ENCODE measurements at regions not wholly inside any gene's neighbourhood (a gene's known extent, or its start where the extent isn't known, plus 50 kb on each side); places are given as distances from the start of the nearest gene placed in this dataset.

GRCh38 chr5:156245895-156246294 lies 81.1 kb upstream of the SGCD start:
- Histone ChIP-seq H3K9me3 (ENCODE audit: insufficient read depth, low read depth, low read length) (no peaks in the 10 kb centered on the region), H3K36me3 (ENCODE audit: insufficient read depth, low read length) (no peaks in the 10 kb centered on the region), H3K4me1 (ENCODE audit: insufficient read depth, low read length) (no peaks in the 10 kb centered on the region), H4K20me1 (ENCODE audit: insufficient read depth, low read length) (no peaks in the 10 kb centered on the region), H2AFZ (ENCODE audit: low read depth, low read length) (no peak overlapping the region), H3K27ac (ENCODE audit: low read depth, low read length) (no peak overlapping the region), H3K4me3 (ENCODE audit: insufficient read depth, low read depth, low read length) (no peak overlapping the region), H3K27me3 (ENCODE audit: insufficient read depth, low read length) (no peaks in the 10 kb centered on the region), H3K9ac (ENCODE audit: low read length) (no peak overlapping the region), H3K4me2 (ENCODE audit: low read length) (no peak overlapping the region), H3K79me2 (ENCODE audit: insufficient read depth, low read length) (no peaks in the 10 kb centered on the region)
- no peak for DNase-seq (ENCODE audit: low read depth)
- FAIRE-seq, result no peak
- Mint-ChIP-seq H3K9me3 (ENCODE audit: unreplicated experiment) (no peaks in the 10 kb centered on the region), H3K27ac (ENCODE audit: unreplicated experiment) (no peak overlapping the region), H3K27me3 (ENCODE audit: low read depth, unreplicated experiment) (no peaks in the 10 kb centered on the region), H3K4me1 (ENCODE audit: low read depth, unreplicated experiment) (peaks cover 4% of the 10 kb centered on the region), H3K4me3 (ENCODE audit: unreplicated experiment) (no peak overlapping the region), H3K36me3 (ENCODE audit: low read depth, unreplicated experiment) (no peaks in the 10 kb centered on the region)
- no peak for TF ChIP-seq EZH2 (IDR thresholded peaks at IDR 0.05; ENCODE audit: insufficient read depth, low read length)
- no peak for TF ChIP-seq CTCF (IDR thresholded peaks at IDR 0.05; ENCODE audit: insufficient read depth, low read depth, low read length)

GRCh38 chr5:156251076-156251475 lies 75.9 kb upstream of the SGCD start:
- FAIRE-seq (no peak), DNase-seq (ENCODE audit: low read depth) (no peak)
- Histone ChIP-seq H3K4me3 (ENCODE audit: insufficient read depth, low read depth, low read length) (no peak overlapping the region), H3K36me3 (ENCODE audit: insufficient read depth, low read length) (no peaks in the 10 kb centered on the region), H3K79me2 (ENCODE audit: insufficient read depth, low read length) (no peaks in the 10 kb centered on the region), H3K27me3 (ENCODE audit: insufficient read depth, low read length) (no peaks in the 10 kb centered on the region), H3K9ac (ENCODE audit: low read length) (no peak overlapping the region), H2AFZ (ENCODE audit: low read depth, low read length) (no peak overlapping the region), H3K4me1 (ENCODE audit: insufficient read depth, low read length) (no peaks in the 10 kb centered on the region), H3K27ac (ENCODE audit: low read depth, low read length) (no peak overlapping the region), H4K20me1 (ENCODE audit: insufficient read depth, low read length) (no peaks in the 10 kb centered on the region), H3K4me2 (ENCODE audit: low read length) (no peak overlapping the region), H3K9me3 (ENCODE audit: insufficient read depth, low read depth, low read length) (no peaks in the 10 kb centered on the region)
- H3K36me3 Mint-ChIP-seq (ENCODE audit: low read depth, unreplicated experiment), result no peaks in the 10 kb centered on the region
- no peaks in the 10 kb centered on the region for H3K4me1 Mint-ChIP-seq (ENCODE audit: low read depth, unreplicated experiment)
- no peak overlapping the region for H3K27ac Mint-ChIP-seq (ENCODE audit: unreplicated experiment)
- H3K9me3 Mint-ChIP-seq (ENCODE audit: unreplicated experiment), result no peaks in the 10 kb centered on the region
- H3K27me3 Mint-ChIP-seq (ENCODE audit: low read depth, unreplicated experiment), result no peaks in the 10 kb centered on the region
- H3K4me3 Mint-ChIP-seq (ENCODE audit: unreplicated experiment), result no peak overlapping the region
- TF ChIP-seq CTCF (IDR thresholded peaks at IDR 0.05; ENCODE audit: insufficient read depth, low read depth, low read length) (no peak), EZH2 (IDR thresholded peaks at IDR 0.05; ENCODE audit: insufficient read depth, low read length) (no peak)

- Histone ChIP-seq H3K27me3 (ENCODE audit: insufficient read depth, low read length) (no peaks in the 10 kb centered on the region), H3K4me1 (ENCODE audit: insufficient read depth, low read length) (no peaks in the 10 kb centered on the region), H3K36me3 (ENCODE audit: insufficient read depth, low read length) (no peaks in the 10 kb centered on the region), H3K79me2 (ENCODE audit: insufficient read depth, low read length) (no peaks in the 10 kb centered on the region), H3K4me3 (ENCODE audit: insufficient read depth, low read depth, low read length) (no peak overlapping the region), H3K9me3 (ENCODE audit: insufficient read depth, low read depth, low read length) (no peaks in the 10 kb centered on the region), H3K4me2 (ENCODE audit: low read length) (no peak overlapping the region), H4K20me1 (ENCODE audit: insufficient read depth, low read length) (no peaks in the 10 kb centered on the region), H2AFZ (ENCODE audit: low read depth, low read length) (no peak overlapping the region), H3K9ac (ENCODE audit: low read length) (no peak overlapping the region), H3K27ac (ENCODE audit: low read depth, low read length) (no peak overlapping the region)
- no peaks in the 10 kb centered on the region for H3K9me3 Mint-ChIP-seq (ENCODE audit: unreplicated experiment)
- H3K4me3 Mint-ChIP-seq (ENCODE audit: unreplicated experiment), result no peak overlapping the region
- FAIRE-seq (no peak), DNase-seq (ENCODE audit: low read depth) (no peak)
- no peaks in the 10 kb centered on the region for H3K27me3 Mint-ChIP-seq (ENCODE audit: low read depth, unreplicated experiment)
- H3K27ac Mint-ChIP-seq (ENCODE audit: unreplicated experiment), result no peak overlapping the region
- TF ChIP-seq EZH2 (IDR thresholded peaks at IDR 0.05; ENCODE audit: insufficient read depth, low read length) (no peak), CTCF (IDR thresholded peaks at IDR 0.05; ENCODE audit: insufficient read depth, low read depth, low read length) (no peak)
- H3K36me3 Mint-ChIP-seq (ENCODE audit: low read depth, unreplicated experiment), result no peaks in the 10 kb centered on the region
- H3K4me1 Mint-ChIP-seq (ENCODE audit: low read depth, unreplicated experiment), result no peaks in the 10 kb centered on the region
Observed at GRCh38 chr5:156253130-156253529, 73.8 kb upstream of the SGCD start.

Data from astrocyte (in vitro differentiated cells and primary cell).